Omental fat pad (tissue), 3 donors: ENCODE measurements at regions not wholly inside any gene's neighbourhood (a gene's known extent, or its start where the extent isn't known, plus 50 kb on each side); places are given as distances from the start of the nearest gene placed in this dataset.

Source experiments
- ATAC-seq: fragments of 150-250 bp; one replicate; pipeline ENCODE4 v1.9.1; 2016; ENCODE audit warnings: mild to moderate bottlenecking, moderate library complexity; ENCODE audit not compliant: low FRiP score
- DNase-seq: peaks from one replicate; pipeline ENCODE4 v3.0.0-alpha.2; 2019; ENCODE audit warnings: low spot score
- TF ChIP-seq, protein P1 (sequence below), 3 donors: fragments of 450-650 bp; IDR thresholded peaks; one replicate each; pipeline ENCODE4 v1.5.1; 2016 to 2017; ENCODE audit warnings: antibody characterized with exemption in 3 of 3, mild to moderate bottlenecking in 3 of 3, moderate library complexity in 2 of 3

DNA sequence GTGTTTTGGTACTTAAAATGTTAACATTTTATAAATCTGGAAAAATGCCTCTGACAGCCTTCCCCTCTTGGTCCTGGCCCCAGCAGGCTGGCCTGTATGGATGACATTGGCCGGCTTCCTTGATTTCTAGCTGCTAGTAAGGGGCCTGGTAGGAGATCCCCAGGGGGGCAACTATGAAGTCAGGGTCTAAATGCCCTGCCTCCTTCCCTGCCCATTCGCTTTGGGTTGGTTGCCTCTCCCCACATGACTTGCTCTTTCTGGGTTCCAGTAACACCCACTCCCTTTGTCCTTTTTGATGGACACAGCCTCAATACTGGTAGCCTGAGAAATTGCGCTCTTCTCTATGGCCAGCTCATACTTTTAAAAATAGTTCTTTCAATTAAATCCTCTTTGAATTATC is 78.0 kb upstream of the MAD2L1 start:
- ATAC-seq = no peak
- TF ChIP-seq, protein P1, sequence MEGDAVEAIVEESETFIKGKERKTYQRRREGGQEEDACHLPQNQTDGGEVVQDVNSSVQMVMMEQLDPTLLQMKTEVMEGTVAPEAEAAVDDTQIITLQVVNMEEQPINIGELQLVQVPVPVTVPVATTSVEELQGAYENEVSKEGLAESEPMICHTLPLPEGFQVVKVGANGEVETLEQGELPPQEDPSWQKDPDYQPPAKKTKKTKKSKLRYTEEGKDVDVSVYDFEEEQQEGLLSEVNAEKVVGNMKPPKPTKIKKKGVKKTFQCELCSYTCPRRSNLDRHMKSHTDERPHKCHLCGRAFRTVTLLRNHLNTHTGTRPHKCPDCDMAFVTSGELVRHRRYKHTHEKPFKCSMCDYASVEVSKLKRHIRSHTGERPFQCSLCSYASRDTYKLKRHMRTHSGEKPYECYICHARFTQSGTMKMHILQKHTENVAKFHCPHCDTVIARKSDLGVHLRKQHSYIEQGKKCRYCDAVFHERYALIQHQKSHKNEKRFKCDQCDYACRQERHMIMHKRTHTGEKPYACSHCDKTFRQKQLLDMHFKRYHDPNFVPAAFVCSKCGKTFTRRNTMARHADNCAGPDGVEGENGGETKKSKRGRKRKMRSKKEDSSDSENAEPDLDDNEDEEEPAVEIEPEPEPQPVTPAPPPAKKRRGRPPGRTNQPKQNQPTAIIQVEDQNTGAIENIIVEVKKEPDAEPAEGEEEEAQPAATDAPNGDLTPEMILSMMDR (IDR thresholded peaks at IDR 0.05) = no peak

GRCh38 chr4:120144041-120144440 is 77.4 kb upstream of the MAD2L1 start:
- ATAC-seq (no peak), DNase-seq (no peak)
- TF ChIP-seq, protein P1 (IDR thresholded peaks at IDR 0.05) = no peak

More for the DNA sequence above, 78.0 kb upstream of the MAD2L1 start:
- no peak for DNase-seq

GRCh38 chr4:120139392-120139791 is 72.7 kb upstream of the MAD2L1 start:
- ATAC-seq (no peak), DNase-seq (no peak)
- TF ChIP-seq, protein P1 (IDR thresholded peaks at IDR 0.05) = no peak

GRCh38 chr4:120132935-120133334 is 66.3 kb upstream of the MAD2L1 start:
- TF ChIP-seq, protein P1 (IDR thresholded peaks at IDR 0.05) = no peak
- DNase-seq = no peak
- ATAC-seq = no peak

DNA sequence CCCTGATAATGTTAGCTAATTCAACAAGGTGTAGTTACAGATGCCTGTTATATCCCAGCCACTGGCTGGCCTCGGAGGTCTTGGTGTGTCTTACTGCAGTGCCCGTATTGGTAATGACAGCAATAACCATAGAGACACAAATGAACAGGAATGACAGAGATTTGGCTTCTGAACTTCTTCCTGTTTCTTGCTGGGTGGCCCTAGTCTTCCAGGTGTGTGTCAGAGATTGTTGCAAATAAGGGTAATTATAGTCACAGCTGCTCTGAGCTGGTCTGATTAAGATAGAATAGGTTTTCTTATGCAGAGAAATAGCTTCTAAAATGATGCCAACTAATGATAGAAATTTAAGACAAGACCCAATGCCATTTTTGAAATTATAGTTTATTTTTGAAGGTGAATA is 64.1 kb upstream of the MAD2L1 start:
- ATAC-seq = no peak
- TF ChIP-seq, protein P1 (IDR thresholded peaks at IDR 0.05) = no peak
- DNase-seq = no peak
